Renal cortex interstitium (tissue), 11 donors: ENCODE measurements at regions not wholly inside any gene's neighbourhood (a gene's known extent, or its start where the extent isn't known, plus 50 kb on each side); places are given as distances from the start of the nearest gene placed in this dataset.

ENCODE experiments used
- DNase-seq, 11 donors: peaks; one replicate each; pipeline ENCODE4 v3.0.0-alpha.2; 2013; ENCODE audit warnings: low read depth in 9 of 11, low spot score in 4 of 11; ENCODE audit errors: extremely low read depth in 1 of 11

DNA sequence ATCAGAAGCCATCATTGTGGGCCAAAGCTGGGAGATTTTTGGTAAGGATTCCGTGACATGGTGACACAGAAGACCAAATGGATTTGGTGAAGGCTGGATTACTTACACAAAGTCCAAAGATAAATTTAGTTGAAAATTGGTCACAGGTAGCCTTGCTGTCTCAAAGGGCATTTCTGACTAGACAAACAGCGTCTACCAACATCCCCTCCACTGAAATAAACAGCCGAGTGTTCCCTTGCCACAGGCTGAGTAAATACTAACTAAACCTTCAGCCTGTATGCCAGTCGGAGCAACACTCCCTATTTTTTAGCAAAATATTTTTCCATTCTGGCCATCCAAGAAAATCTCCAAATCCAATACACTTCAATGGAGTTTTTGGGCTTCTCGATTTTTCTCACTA lies 279.9 kb upstream of the CITED2 start:
- no peak for DNase-seq

DNA sequence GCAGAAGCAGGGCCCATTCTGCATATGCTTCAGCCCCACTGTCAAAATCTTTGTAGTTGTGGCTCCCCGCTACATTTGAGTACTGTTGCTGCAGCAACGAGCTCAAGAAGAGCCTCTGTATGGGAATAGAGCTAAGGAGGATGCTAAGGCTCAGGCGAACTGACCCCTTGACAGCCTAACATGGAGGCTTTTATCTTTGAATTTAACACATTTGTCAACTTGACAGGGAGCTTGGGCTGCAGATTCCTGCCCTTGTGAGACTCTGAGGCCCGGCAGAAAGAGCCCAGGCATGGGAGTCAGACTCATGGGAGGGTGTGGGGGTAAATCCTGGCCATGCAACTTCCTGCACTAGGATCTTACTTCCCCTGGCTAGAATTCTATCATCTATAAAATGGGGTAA lies 278.7 kb upstream of the CITED2 start:
- DNase-seq = no peak

DNA sequence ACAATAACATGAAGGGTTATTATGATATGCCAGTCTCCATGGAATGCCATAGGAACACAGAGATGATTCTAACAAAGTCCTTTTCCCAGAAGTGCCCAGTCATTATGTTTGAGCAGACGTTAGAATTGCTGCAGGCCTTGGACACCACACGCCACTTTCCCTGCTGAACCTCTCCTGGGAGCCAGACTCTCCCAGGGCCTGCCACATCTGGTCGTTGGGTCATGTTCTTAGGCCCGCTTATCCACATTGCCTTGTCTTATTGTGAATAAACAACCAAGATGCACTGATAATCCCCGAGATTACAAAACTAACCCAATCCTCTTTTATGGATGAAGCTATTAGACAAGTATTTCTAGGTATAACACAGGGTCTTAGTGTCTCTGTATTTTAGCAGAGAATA lies 276.5 kb upstream of the CITED2 start:
- DNase-seq = no peak

DNA sequence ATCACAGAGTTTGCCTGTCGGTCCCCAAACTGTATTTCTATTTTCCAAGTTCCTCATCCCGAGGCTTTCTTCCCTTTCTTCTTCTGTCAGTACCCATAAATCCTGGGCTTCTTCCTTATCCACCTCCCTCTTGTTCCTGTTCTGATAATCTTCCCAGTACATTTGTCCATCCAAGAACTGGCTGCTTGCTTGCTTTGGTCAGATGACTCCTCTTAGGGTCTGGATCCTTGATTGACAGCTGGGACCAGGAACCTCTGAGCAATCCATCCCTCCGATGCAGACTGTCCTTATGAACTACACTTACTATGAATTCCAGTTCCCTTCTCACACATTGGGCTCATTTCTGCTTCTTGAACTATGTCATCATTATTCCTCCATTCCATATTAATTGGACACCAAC lies 275.3 kb upstream of the CITED2 start:
- DNase-seq = no peak

DNA sequence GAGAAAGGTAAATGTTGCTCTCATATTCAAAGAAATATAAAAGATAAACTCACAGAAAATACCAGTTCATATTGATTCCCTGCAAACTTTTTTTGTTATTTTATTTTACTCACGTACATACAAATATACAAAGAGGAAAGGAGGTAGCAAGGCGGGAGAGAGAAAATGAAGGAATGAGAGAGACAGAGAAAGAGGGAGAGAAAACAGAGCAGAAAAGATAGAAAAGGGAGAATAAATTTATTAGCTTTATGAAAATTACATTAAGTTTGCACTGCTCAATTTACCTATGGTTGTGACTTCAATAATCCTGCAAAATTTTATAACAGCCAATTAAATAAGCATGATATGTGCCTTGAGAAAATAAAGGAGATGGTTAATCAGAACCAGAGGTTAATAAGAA lies 274.7 kb upstream of the CITED2 start:
- DNase-seq = no peak

DNA sequence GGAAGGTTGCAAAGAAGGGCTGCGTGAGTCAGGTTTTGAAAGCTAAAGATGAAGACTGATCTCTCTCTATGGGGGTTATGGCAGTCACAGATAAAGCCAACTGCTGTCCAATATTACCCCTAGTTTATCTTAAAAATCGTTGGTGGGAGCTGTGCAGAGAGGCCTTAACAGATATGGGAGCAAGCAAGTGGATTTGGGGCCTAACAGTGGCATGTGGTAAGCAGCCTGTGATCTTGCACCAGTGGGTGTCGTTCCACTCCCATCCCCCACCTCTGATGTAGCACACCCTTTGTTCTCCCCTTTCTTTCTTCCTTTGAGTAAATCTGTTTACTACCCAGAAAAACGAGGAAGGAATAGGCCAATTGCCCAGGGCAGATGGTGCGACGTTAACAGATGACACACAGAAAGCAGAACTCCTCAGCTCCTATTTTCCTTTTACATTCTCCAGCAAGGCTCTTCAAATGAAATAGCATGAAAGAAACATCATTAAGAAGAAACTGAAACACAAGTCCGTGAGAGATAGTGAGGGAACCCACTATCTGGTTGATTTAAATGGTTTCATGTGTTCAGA lies 274.1 kb upstream of the CITED2 start:
- no peak for DNase-seq

DNA sequence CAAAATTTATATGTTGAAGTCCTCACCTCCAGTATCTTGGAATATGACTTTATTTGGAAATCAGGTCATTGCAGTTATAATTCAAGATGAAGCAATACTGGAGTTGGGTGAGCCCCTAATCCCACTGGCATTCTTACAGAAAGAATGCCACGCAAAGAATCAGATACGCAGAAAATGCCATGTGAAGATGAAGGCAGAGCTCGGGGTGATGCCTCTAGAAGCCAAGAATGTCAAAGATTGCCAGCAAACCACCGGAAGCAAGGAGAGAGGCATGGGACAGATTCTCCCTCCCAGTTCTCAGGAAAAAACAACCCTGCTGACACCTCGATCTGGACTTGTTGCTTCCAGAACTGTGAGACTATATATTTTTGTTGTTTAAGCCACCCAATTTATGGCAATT lies 273.4 kb upstream of the CITED2 start:
- no peak for DNase-seq

DNA sequence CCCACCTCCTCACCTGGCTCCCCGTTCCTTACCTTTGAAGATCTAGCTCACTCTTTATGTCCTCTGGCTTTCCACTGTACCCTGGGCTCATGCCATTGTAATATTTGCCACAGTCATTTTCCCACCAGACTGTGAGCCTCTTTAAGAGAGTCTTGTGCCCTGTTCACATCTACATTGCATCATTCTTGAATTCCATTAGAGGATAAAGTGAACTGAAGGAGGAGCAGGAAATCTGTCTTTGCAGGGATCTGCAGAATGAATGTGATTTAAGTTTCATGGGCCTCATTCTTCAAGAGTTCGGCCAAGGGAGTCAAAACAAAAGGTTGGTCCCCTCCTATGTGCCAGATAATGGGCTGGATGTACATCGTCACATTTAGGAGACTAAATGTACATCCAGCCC lies 272.6 kb upstream of the CITED2 start:
- DNase-seq = no peak

DNA sequence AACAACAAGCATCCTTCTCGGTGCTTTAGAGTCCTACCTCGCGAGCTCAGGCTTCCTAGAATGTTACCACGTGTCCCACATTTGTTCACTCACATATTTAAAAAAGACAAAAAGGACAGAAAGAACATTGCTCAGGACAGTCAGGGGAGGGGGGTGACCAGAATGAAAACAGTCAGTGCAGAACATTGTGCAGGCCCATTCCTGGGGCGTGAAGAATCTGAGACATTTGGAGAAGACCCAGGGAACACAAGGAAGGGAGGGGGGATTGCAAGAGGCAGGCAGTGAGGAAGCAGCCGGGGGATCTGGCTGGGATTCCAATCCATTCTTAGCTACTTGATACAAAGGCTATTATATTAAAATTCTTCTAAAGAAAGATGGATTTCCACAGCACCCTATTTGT lies 270.4 kb upstream of the CITED2 start:
- no peak for DNase-seq

DNA sequence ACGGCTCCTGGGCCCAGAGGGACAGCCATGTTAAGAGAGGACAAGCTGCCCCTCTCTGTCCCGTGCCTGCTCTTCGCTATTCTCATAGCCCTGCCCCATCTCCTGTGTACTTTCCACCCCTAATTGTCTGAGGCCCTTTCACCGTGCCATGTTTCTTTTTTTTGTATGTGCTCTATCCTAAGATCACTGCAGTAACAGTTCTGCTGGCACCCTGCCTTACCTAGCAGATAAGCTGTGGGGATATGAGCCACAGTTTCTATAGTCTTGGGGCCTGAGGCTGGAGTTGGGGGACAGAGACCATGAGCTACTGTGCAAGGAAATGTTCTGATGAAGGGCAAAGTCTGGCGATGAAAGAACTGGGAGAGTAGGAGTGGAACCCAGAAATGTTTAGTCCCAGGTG lies 269.5 kb upstream of the CITED2 start:
- no peak for DNase-seq

DNA sequence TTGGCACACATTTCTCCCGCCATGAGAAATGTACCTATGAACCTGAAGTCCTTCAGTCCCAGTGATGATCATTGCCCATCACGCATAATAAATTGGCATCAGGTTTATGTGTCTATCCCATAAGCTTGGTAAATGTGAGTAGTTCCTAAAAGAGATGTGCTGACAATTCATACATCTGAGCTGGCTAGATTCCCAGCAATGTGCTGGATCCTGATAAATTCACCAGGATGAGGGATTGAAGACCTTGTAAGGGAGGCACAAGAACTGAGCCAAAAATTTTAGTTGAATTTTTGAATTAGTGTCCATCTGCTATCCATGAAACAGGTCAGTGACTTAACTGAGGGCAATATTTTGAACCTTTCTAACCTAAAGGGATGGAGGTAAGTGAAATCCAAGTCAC lies 267.9 kb upstream of the CITED2 start:
- no peak for DNase-seq

DNA sequence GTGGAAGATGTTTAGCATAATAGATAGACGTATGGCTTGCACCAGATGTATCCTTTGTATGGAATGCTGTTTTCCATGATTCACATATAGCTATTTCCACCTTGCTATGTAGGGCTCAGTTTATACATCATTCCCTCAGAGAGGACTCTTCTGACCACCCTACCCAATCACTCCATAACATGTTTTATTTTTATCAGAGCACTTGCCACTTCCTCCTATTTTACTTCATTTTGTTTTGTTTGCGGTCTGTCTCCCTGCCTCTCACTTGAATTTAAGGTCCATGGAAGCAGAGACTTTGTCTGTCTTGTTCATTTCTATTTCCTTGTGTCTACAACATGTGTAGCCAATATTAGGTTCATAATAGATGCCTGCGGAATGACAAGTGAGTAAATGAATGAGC lies 266.9 kb upstream of the CITED2 start:
- no peak for DNase-seq

DNA sequence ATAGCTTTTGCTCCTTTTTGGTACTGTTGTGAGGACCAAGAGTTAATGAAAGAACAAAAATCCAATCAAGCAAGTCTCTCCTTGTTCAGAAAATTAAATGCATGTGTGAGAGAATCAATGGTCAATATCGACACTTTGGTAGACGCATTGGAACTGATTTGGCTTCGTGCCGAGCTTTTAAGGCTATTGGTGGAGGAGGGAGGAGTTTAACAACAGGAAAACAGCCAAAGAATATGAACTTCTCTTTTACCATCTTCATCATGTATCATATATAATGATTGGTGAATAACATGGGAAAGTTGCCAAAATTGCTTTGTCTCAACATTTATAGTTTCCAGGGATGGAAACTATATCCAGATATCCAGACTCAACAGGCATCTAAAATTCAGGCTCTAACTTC lies 266.5 kb upstream of the CITED2 start:
- DNase-seq = no peak

DNA sequence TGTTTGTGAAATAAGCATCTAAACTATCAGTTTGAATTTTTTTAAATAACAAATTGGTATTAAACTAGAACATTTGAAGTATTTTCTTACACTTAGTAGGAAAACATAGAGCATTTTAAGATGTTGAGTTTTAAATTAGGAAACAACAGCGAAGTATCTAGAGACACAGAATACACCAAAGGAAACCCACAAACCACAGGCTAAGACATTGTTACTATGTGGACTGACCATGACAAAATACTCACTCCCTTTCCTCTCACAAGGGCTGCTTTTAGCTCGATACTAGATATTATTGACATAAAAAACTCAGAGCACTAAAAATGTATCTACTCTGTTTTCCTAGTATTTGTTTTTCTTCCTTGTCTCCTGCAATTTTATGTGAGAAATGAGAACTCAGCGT lies 266.0 kb upstream of the CITED2 start:
- no peak for DNase-seq

DNA sequence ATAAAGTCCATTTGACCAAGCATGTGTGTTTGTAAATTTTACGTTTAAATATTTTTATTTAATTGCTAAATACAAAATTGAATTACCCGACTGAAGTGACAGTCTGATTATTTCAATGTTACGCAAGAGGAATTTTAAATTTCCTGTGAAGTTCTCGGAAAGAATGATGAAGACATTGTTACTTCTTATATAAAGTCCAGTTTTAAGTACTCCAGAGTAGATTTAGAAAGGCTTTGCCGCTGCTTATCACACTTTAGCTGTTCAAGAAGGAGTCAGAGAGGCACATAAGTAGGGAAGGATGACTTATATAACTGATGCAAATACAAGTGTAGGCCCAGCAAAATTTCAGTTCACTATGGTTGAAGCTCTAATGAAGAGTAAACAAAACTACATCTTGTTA lies 265.1 kb upstream of the CITED2 start:
- DNase-seq = no peak

DNA sequence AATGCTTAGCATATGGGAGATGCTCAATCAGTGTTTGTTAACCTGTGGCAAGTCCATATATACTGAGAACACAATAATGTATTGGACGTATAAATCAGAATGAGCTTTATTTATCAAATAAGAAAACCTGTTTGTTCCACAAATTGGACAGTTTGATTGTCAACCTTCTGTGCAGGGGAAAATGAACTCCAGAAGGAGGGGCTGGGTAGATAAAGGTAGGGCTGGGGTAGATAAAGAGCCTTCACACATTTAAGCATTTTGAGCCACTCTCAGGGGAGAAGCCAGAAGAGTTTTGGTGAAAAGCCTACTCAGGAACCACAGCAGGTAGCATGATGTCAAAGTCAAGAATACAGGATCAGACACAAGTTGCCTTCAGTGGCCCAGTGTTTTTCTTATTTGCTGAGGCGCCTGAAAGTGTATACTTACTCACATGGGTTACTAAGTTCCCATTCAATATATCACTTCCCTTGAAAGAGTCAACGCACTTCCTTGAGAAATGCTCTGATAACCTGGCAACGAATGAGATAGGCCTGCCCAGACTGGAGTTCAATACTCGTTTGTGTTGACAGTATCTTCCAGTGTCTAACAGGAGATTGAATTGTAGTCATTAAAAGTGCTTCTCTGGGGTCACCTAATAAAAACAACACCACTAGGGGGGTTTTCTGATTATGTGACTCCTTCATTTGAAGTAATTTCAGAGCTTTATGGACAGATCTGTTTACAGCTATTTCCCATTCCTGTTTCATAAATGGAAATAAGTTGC lies 263.9 kb upstream of the CITED2 start:
- DNase-seq = no peak

DNA sequence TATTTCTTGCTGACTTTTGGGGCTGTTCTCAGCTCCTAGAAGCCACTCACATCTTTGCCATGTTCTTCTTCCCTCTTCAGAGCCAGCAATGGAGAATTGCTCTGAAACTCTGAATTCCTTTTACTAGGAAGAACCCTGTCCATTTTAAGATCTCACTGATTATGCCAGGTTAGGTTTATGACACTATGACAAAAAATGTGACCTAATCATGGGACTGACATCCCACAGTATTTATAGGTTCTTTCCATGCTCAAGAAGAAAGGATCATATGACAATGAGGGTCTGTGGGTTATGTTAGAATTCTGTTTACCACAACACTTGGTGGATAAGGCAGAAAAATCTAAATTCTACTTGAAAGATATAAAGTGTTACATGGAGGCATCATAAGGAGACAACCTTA lies 263.3 kb upstream of the CITED2 start:
- DNase-seq = no peak

DNA sequence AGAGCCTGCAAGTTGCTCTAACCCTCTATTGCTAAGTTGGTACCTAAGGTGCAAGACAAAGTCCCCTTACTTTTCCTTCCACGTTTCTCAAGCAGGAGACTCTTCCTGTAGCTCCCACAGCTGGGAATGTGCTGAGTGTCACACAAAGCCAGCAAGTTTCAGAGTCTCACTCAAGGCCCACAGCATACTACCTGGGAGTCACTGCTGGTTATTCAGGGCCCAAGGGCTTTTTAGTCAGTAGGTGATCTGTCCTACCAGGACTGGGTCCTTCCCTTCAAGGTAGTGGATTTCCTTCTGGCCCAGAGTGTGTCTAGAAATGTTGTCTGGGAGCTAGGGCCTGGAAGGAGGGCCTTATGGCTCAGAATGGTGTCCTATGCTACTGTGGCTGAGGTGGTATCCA lies 261.9 kb upstream of the CITED2 start:
- DNase-seq = no peak

DNA sequence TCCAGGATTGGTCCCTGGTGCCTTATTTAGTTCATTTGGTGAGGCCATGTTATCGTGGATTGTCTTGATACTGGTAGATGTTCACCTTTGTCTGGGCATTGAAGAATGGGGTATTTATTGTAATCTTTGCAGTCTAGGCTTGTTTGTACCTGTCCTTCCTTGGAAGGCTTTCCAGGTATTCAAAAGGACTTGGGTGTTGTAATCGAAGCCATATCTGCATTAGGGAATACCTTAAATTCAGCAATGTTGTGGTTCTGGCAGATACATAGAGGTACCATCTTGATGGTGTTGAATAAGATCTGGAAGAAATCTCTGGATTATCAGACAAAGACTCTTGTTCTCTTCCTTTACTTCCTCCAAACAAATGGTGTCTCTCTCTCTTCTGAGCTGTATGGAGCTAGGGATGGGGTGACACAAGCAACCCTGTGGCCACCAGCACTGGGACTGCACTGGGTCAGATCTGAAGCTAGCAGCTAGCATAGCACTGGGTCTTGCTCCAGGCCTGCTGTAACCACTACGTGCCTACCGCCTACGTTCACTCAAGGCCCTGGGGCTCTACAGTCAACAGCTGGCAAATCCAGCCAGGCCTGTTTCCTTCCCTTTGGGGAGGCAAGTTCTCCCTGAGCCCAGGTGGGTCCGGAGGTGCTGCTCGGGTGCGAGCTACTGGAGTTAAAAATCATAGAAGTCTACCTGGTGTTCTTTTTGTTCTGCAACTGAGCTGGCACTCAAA lies 261.1 kb upstream of the CITED2 start:
- no peak for DNase-seq

DNA sequence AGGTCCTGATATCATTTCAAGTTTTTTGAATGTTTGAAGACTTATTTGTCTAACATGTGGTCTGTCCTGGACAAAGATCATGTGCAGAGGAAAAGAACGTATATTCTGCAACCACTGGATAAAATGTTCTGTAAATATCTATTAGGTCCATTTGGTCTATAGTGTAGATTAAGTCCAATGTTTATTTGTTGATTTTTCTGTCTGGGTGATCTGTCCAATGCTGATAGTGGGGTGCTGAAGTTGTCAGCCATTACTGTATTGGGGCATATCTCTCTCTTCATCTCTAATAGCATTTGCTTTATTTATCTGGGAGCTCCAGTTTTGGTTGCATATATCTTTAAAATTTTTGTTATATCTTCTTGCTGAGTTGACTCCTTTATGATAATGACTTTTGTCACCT lies 258.4 kb upstream of the CITED2 start:
- DNase-seq = no peak

DNA sequence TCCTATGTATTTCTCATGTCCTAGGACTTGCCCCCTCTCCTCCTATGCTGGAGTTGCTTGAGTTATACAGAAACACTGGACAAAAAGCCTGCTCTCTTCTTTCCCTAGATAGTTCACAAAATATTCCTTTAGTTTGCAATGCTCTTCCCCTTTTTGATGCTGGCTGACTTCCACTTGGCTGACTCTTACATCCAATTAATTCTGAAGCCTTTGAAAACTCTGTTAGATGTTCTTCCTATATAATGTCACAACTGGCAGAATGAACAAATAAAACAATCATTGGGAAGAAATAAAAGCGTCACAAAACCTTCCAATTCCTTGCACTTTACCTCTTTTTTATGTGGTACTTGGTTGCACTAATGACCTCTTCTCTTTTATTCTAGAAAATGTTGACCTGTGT lies 253.8 kb upstream of the CITED2 start:
- DNase-seq = peak in 6 of 11 donors; percentile 27 to 76 (median 52)
